IMR-90 (cell line): ENCODE measurements at regions not wholly inside any gene's neighbourhood (a gene's known extent, or its start where the extent isn't known, plus 50 kb on each side); places are given as distances from the start of the nearest gene placed in this dataset.

Experiments
- ATAC-seq: fragments of 200-7000 bp; cut with Tn5 transposase; 2 replicates; pipeline ENCODE4 v1.9.1; 2020; ENCODE audit warnings: low read depth, mild to moderate bottlenecking, moderate library complexity
- BruUV-seq: library from RNA; stranded (reverse); fragments of 400-500 nt; replicated peaks from 2 replicates; lab custom pipeline; 2021; lab: Mats Ljungman, UMichigan
- CTCF ChIA-PET: fragments of 300-600 bp; formaldehyde crosslinking; extraction: SDS; loops from one replicate; lab custom pipeline; 2021; ENCODE audit warnings: antibody characterized with exemption; lab: Yijun Ruan, JAX
- POLR2A ChIA-PET: fragments of 300-600 bp; sonication (Branson Sonifier 250); formaldehyde crosslinking; loops from one replicate; lab custom pipeline; 2022; ENCODE audit warnings: antibody characterized with exemption; ENCODE audit not compliant: unreplicated experiment; lab: Charles Lee
- DNase-seq: peaks from one replicate; pipeline ENCODE4 v3.0.0; 2013
- H2AFZ ChIP-seq: replicated peaks from 2 replicates; pipeline ENCODE3; 2013; ENCODE audit warnings: low read length, mild to moderate bottlenecking; ENCODE audit not compliant: poor library complexity
- H2AK5ac ChIP-seq: 2 replicates; pipeline ENCODE4 v1.6.1; 2013; ENCODE audit warnings: low read depth, low read length, inconsistent platforms
- H2AK9ac ChIP-seq: replicated peaks from 2 replicates; pipeline ENCODE3; 2013; ENCODE audit warnings: mild to moderate bottlenecking, low read depth, low read length, moderate library complexity; ENCODE audit not compliant: poor library complexity
- H2BK120ac ChIP-seq: 2 replicates; pipeline ENCODE4 v1.6.1; 2013; ENCODE audit warnings: low read depth, low read length, inconsistent platforms
- H2BK15ac ChIP-seq: 3 replicates; pipeline ENCODE4 v1.6.1; 2013; ENCODE audit warnings: low read depth, low read length, inconsistent platforms
- H2BK20ac ChIP-seq: 2 replicates; pipeline ENCODE4 v1.6.1; 2013; ENCODE audit warnings: low read depth, mild to moderate bottlenecking, inconsistent platforms, low read length, moderate library complexity
- H2BK5ac ChIP-seq: 2 replicates; pipeline ENCODE4 v1.6.1; 2013; ENCODE audit warnings: mild to moderate bottlenecking, low read depth, low read length, inconsistent platforms; ENCODE audit not compliant: poor library complexity, severe bottlenecking
- H3K14ac ChIP-seq: replicated peaks from 2 replicates; pipeline ENCODE4 v1.6.1; 2013; ENCODE audit warnings: low read depth, low read length, inconsistent platforms
- H3K18ac ChIP-seq: 2 replicates; pipeline ENCODE4 v1.6.1; 2013; ENCODE audit warnings: low read depth, low read length, control low read depth
- H3K23ac ChIP-seq: 2 replicates; pipeline ENCODE4 v1.6.1; 2013; ENCODE audit warnings: low read depth, low read length, inconsistent platforms
- H3K27ac ChIP-seq: 2 replicates; pipeline ENCODE4 v1.5.1; 2013; ENCODE audit warnings: mild to moderate bottlenecking, control low read depth, low read length; ENCODE audit not compliant: insufficient read depth
- H3K27me3 ChIP-seq: 2 replicates; pipeline ENCODE4 v1.6.1; 2013; ENCODE audit warnings: low read length; ENCODE audit not compliant: control insufficient read depth, insufficient read depth
- H3K36me3 ChIP-seq: 2 replicates; pipeline ENCODE4 v1.6.1; 2013; ENCODE audit warnings: low read length, mixed read lengths; ENCODE audit not compliant: control insufficient read depth, insufficient read depth
- H3K4ac ChIP-seq: 2 replicates; pipeline ENCODE4 v1.6.1; 2013; ENCODE audit warnings: low read depth, low read length, inconsistent platforms
- H3K4me1 ChIP-seq: 2 replicates; pipeline ENCODE4 v1.6.1; 2013; ENCODE audit warnings: low read length, mixed read lengths; ENCODE audit not compliant: control insufficient read depth, insufficient read depth
- H3K4me2 ChIP-seq: 2 replicates; pipeline ENCODE4 v1.6.1; 2013; ENCODE audit warnings: low read depth, mild to moderate bottlenecking, control low read depth, low read length, moderate library complexity
- H3K4me3 ChIP-seq: 2 replicates; pipeline ENCODE4 v1.5.1; 2013; ENCODE audit warnings: low read depth, mild to moderate bottlenecking, control low read depth, low read length, moderate library complexity; ENCODE audit not compliant: insufficient read depth
- H3K56ac ChIP-seq: 2 replicates; pipeline ENCODE4 v1.6.1; 2013; ENCODE audit warnings: low read length, inconsistent platforms; ENCODE audit not compliant: insufficient read depth; ENCODE audit errors: extremely low read depth
- H3K79me1 ChIP-seq, 2 experiments: 2 replicates each; pipeline ENCODE4 v1.6.1; 2013; ENCODE audit warnings: low read length in 2 of 2, inconsistent platforms in 1 of 2, low read depth in 1 of 2
- H3K9ac ChIP-seq: 2 replicates; pipeline ENCODE4 v1.6.1; 2013; ENCODE audit warnings: low read depth, low read length, control low read depth
- H3K9me1 ChIP-seq: 2 replicates; pipeline ENCODE4 v1.6.1; 2013; ENCODE audit warnings: low read length, inconsistent platforms; ENCODE audit not compliant: insufficient read depth
- H3K9me3 ChIP-seq: 2 replicates; pipeline ENCODE4 v1.6.1; 2013; ENCODE audit warnings: low read length; ENCODE audit not compliant: control insufficient read depth, insufficient read depth
- H4K20me1 ChIP-seq: 2 replicates; pipeline ENCODE4 v1.6.1; 2013; ENCODE audit warnings: low read length, inconsistent platforms; ENCODE audit not compliant: insufficient read depth
- H4K5ac ChIP-seq: 2 replicates; pipeline ENCODE4 v1.6.1; 2013; ENCODE audit warnings: mild to moderate bottlenecking, low read depth, low read length, control low read depth
- H4K8ac ChIP-seq, 2 experiments: 2 replicates each; pipeline ENCODE4 v1.6.1; 2013; ENCODE audit warnings: low read depth in 2 of 2, low read length in 2 of 2, control low read depth in 1 of 2, inconsistent platforms in 1 of 2
- H4K91ac ChIP-seq: 2 replicates; pipeline ENCODE4 v1.6.1; 2013; ENCODE audit warnings: low read depth, low read length, inconsistent platforms; ENCODE audit not compliant: insufficient read depth
- BHLHE40 ChIP-seq: fragments of 150-350 bp; IDR thresholded peaks from 2 replicates; pipeline ENCODE4 v1.6.1; 2016; ENCODE audit warnings: mild to moderate bottlenecking, low read depth, low read length
- CEBPB ChIP-seq: IDR thresholded peaks from 2 replicates; pipeline ENCODE4 v1.6.1; 2012; ENCODE audit warnings: low read depth, low read length, improper control_type of control experiment
- CTCF ChIP-seq: conservative IDR thresholded peaks from 2 replicates; pipeline ENCODE4 v1.5.1; 2012; ENCODE audit warnings: mild to moderate bottlenecking, low read depth, low read length, improper control_type of control experiment
- ELK1 ChIP-seq: fragments of 150-350 bp; IDR thresholded peaks from 2 replicates; pipeline ENCODE4 v1.6.1; 2016; ENCODE audit warnings: low read depth, mild to moderate bottlenecking, low read length, moderate library complexity, borderline replicate concordance
- MAFK ChIP-seq: IDR thresholded peaks from 2 replicates; pipeline ENCODE4 v1.6.1; 2012; ENCODE audit warnings: low read depth, low read length, improper control_type of control experiment
- MAZ ChIP-seq: IDR thresholded peaks from 2 replicates; pipeline ENCODE4 v1.6.1; 2012; ENCODE audit warnings: low read depth, mild to moderate bottlenecking, low read length, improper control_type of control experiment, moderate library complexity, borderline replicate concordance
- POLR2A ChIP-seq: IDR thresholded peaks from 2 replicates; pipeline ENCODE4 v1.6.1; 2012; ENCODE audit warnings: mild to moderate bottlenecking, low read depth, low read length
- RAD21 ChIP-seq: IDR thresholded peaks from 2 replicates; pipeline ENCODE4 v1.6.1; 2012; ENCODE audit warnings: low read length, improper control_type of control experiment
- SMC3 ChIP-seq: fragments of 150-350 bp; IDR thresholded peaks from 2 replicates; pipeline ENCODE4 v1.6.1; 2016; ENCODE audit warnings: low read depth, mild to moderate bottlenecking, antibody characterized with exemption, low read length, moderate library complexity
- USF2 ChIP-seq: fragments of 150-350 bp; IDR thresholded peaks from 2 replicates; pipeline ENCODE4 v1.6.1; 2017; ENCODE audit warnings: mild to moderate bottlenecking, antibody characterized with exemption, low read length, low read depth
- WGBS, 2 experiments: methylation state at CpG; one replicate each; pipeline versions ENCODE4 v1.1.5 to v1.1.7; 2013; ENCODE audit warnings: missing lambda C conversion rate in 2 of 2; ENCODE audit not compliant: insufficient read length in 1 of 2; ENCODE audit errors: extremely low coverage in 2 of 2; 5-methylcytosine and 5-hydroxymethylcytosine counted together
- dilution Hi-C: fragments of 300-500 bp; cut with HindIII; formaldehyde crosslinking; loops from one replicate; pipeline ENCODE4 v1.14.3; 2018; ENCODE audit warnings: low sequenced_read_pairs; ENCODE audit not compliant: unreplicated experiment
- in situ Hi-C: fragments of 300-500 bp; cut with MboI; formaldehyde crosslinking; loops from 3 replicates; pipeline ENCODE4 v1.14.3; 2019; ENCODE audit warnings: low sequenced_read_pairs, inconsistent platforms, mixed read lengths
- intact Hi-C: fragments of 100-400 bp; cut with micrococcal nuclease; formaldehyde crosslinking; loops from 2 replicates; pipeline ENCODE4 v1.10.0; 2022

- Histone ChIP-seq H2BK5ac (no peak overlapping the region), H3K23ac (no peak overlapping the region), H3K79me1 (no peaks in the 10 kb centered on the region), H2AK5ac (no peak overlapping the region), H4K20me1 (no peaks in the 10 kb centered on the region), H2BK20ac (no peak overlapping the region), H4K8ac (no peak overlapping the region), H3K4me2 (no peak overlapping the region), H3K4me3 (no peak overlapping the region), H4K5ac (no peak overlapping the region), H2AK9ac (no peak overlapping the region), H2AFZ (no peak overlapping the region), H2BK120ac (no peak overlapping the region), H3K9me1 (no peaks in the 10 kb centered on the region), H3K18ac (no peak overlapping the region), H3K4me1 (no peaks in the 10 kb centered on the region), H3K56ac (no peak overlapping the region), H3K27me3 (no peaks in the 10 kb centered on the region), H3K14ac (no peak overlapping the region), H2BK15ac (no peak overlapping the region), H3K36me3 (no peaks in the 10 kb centered on the region), H3K27ac (no peak overlapping the region), H4K91ac (no peak overlapping the region), H3K4ac (no peak overlapping the region), H3K9me3 (no peaks in the 10 kb centered on the region), H3K9ac (no peak overlapping the region)
- in situ Hi-C loops (no loop called here), dilution Hi-C loops (no loop called here), intact Hi-C loops (no loop called here)
- no TSS peak for BruUV-seq
- TF ChIP-seq MAFK, result no peak
- no peak for TF ChIP-seq RAD21
- TF ChIP-seq CEBPB, result no peak
- no peak for TF ChIP-seq SMC3
- no peak for TF ChIP-seq POLR2A
- no peak for TF ChIP-seq BHLHE40
- no peak for TF ChIP-seq MAZ
- TF ChIP-seq ELK1, result no peak
- no peak for TF ChIP-seq CTCF
- no peak for TF ChIP-seq USF2
- CTCF ChIA-PET, result no interaction called here
- no peak for DNase-seq
- no peak for ATAC-seq
- no CpG with 5 or more reads among the region's 5 CpGs for WGBS, 2 experiments
- POLR2A ChIA-PET, result no interaction called here
Measured at GRCh38 chr6:76803038-76803580, 660.2 kb downstream of the HTR1B start.
